Right lobe of liver (tissue), 4 donors: ENCODE measurements at regions not wholly inside any gene's neighbourhood (a gene's known extent, or its start where the extent isn't known, plus 50 kb on each side); places are given as distances from the start of the nearest gene placed in this dataset.

ENCODE experiments used
- POLR2A ChIP-seq: fragments of 450-650 bp; IDR thresholded peaks from one replicate; pipeline ENCODE4 v1.6.1; 2017; ENCODE audit warnings: antibody characterized with exemption, mild to moderate bottlenecking
- TF ChIP-seq, protein P1 (sequence below), 4 donors: fragments of 200-600 bp in 3 of 4; fragments of 450-650 bp in 1 of 4; IDR thresholded peaks; one replicate each; pipeline versions ENCODE4 v1.5.1 to v1.8.0; 2016 to 2022; ENCODE audit warnings: antibody characterized with exemption in 4 of 4, mild to moderate bottlenecking in 2 of 4
- donor health status: DM: no; HTN: no; CAD: no.
- donor health status: DM: no; HTN: no; CAD: no.
- donor health status: DM: no; HTN: yes; CAD: no.

DNA sequence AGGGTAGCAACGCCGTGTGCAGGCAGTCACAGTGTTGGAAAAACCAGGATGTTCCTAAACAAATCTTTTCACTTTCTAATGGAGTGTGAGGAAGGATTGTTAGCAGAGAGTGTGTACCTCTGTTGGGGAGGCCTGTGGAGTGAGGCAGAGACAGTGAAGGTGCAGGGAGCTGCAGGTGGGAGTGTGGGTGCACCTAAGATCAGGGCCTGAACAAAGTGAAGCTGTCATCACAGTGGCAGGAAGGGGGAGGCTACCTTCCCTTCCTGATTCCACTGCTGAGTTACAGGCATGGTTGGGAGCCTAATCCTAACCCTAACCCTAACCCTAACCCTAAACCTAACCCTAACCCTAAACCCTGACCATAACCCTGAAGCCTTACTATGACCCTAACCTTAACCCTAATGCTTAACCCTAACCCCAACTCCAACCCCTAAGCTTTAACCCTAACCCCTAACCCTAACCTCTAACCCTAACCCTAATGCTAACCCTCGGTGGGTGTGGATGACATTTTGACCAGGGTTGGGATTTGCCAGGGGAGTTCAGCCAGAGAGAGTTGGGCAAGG, 158.8 kb upstream of the KLF6 start:
- TF ChIP-seq, protein P1, sequence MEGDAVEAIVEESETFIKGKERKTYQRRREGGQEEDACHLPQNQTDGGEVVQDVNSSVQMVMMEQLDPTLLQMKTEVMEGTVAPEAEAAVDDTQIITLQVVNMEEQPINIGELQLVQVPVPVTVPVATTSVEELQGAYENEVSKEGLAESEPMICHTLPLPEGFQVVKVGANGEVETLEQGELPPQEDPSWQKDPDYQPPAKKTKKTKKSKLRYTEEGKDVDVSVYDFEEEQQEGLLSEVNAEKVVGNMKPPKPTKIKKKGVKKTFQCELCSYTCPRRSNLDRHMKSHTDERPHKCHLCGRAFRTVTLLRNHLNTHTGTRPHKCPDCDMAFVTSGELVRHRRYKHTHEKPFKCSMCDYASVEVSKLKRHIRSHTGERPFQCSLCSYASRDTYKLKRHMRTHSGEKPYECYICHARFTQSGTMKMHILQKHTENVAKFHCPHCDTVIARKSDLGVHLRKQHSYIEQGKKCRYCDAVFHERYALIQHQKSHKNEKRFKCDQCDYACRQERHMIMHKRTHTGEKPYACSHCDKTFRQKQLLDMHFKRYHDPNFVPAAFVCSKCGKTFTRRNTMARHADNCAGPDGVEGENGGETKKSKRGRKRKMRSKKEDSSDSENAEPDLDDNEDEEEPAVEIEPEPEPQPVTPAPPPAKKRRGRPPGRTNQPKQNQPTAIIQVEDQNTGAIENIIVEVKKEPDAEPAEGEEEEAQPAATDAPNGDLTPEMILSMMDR (IDR thresholded peaks at IDR 0.05) = no peak
- no peak for TF ChIP-seq POLR2A
